ENCODE measurements at regions not wholly inside any gene's neighbourhood (a gene's known extent, or its start where the extent isn't known, plus 50 kb on each side); places are given as distances from the start of the nearest gene placed in this dataset.

DNA sequence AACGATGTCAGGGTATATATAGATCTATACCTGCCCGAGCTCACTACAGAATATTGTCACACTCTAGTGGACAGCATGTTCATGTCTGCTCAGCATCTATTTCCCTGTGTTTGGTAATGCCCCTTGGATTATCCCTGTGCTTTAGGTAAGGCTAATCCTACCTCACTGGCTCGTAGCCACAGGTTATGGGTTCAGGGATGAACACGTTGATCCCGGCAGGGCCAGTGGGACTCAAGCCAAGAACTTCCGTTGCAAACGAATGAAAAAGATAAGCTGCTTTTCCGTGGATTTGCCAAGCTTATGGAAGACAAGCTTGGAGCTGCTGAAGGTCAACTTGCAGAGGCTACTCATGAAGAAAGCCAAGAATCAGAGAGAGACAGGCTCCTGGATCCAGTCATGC lies 400.0 kb upstream of the TSHZ3 start:
- no peak for TF ChIP-seq POLR2AphosphoS5 (IDR thresholded peaks at IDR 0.05; ENCODE audit: low read depth, low read length)
- TF ChIP-seq TAF1 (IDR thresholded peaks at IDR 0.05; ENCODE audit: borderline replicate concordance, low read depth, low read length), result no peak

Measured in GM12892 (cell line).